Osteoblast (primary cell): ENCODE measurements at regions not wholly inside any gene's neighbourhood (a gene's known extent, or its start where the extent isn't known, plus 50 kb on each side); places are given as distances from the start of the nearest gene placed in this dataset.
A peak's percentile ranks its signal among the peaks of the same experiment; 100 is the strongest.

ENCODE experiments used
- DNase-seq: peaks from one replicate; pipeline ENCODE4 v3.0.0; 2011; ENCODE audit warnings: low spot score, mixed read lengths; ENCODE audit not compliant: insufficient read length; ENCODE audit errors: missing footprints
- H2AFZ ChIP-seq: 2 replicates; pipeline ENCODE4 v1.6.0; 2011; ENCODE audit warnings: mild to moderate bottlenecking, low read length
- H3K27ac ChIP-seq: 2 replicates; pipeline ENCODE4 v1.5.1; 2011; ENCODE audit warnings: mild to moderate bottlenecking, low read depth, low read length, moderate library complexity
- H3K27me3 ChIP-seq: 2 replicates; pipeline ENCODE4 v1.6.0; 2012; ENCODE audit warnings: mild to moderate bottlenecking, control low read depth, inconsistent platforms, low read length, moderate library complexity; ENCODE audit not compliant: insufficient read depth
- H3K36me3 ChIP-seq: 2 replicates; pipeline ENCODE4 v1.5.1; 2011; ENCODE audit warnings: mild to moderate bottlenecking, low read length, control low read depth, moderate library complexity; ENCODE audit not compliant: insufficient read depth
- H3K4me1 ChIP-seq: 2 replicates; pipeline ENCODE4 v1.5.1; 2011; ENCODE audit warnings: mild to moderate bottlenecking, low read length, control low read depth, moderate library complexity; ENCODE audit not compliant: insufficient read depth
- H3K4me2 ChIP-seq: 2 replicates; pipeline ENCODE4 v1.6.0; 2011; ENCODE audit warnings: mild to moderate bottlenecking, low read length; ENCODE audit not compliant: insufficient read depth
- H3K4me3 ChIP-seq: fragments of 200-600 bp; sonication (generic); 3 replicates; pipeline ENCODE4 v1.5.1; 2012; ENCODE audit warnings: mild to moderate bottlenecking, low read length, inconsistent platforms; ENCODE audit not compliant: insufficient read depth
- H3K79me2 ChIP-seq: 2 replicates; pipeline ENCODE4 v1.6.0; 2012; ENCODE audit warnings: mild to moderate bottlenecking, low read length, control low read depth, inconsistent platforms; ENCODE audit not compliant: insufficient read depth
- H3K9me3 ChIP-seq: 2 replicates; pipeline ENCODE4 v1.5.1; 2011; ENCODE audit warnings: low read depth, low read length, control low read depth
- H4K20me1 ChIP-seq: 2 replicates; pipeline ENCODE4 v1.6.0; 2012; ENCODE audit warnings: mild to moderate bottlenecking, low read length, control low read depth; ENCODE audit not compliant: insufficient read depth
- CTCF ChIP-seq: IDR thresholded peaks from 2 replicates; pipeline ENCODE4 v1.5.1; 2011; ENCODE audit warnings: mild to moderate bottlenecking, low read depth, low read length, moderate library complexity; ENCODE audit errors: extremely low read depth

GRCh38 chr12:67386869-67387565, 117.9 kb downstream of the CAND1 start:
- no peak for DNase-seq
- no peaks in the 10 kb centered on the region for H3K79me2 ChIP-seq
- no peaks in the 10 kb centered on the region for H3K36me3 ChIP-seq
- no peak overlapping the region for H2AFZ ChIP-seq
- no peak overlapping the region for H3K27ac ChIP-seq
- H3K27me3 ChIP-seq = no peaks in the 10 kb centered on the region
- H3K4me1 ChIP-seq = peaks cover 10% of the 10 kb centered on the region
- no peak overlapping the region for H3K4me2 ChIP-seq
- no peaks in the 10 kb centered on the region for H3K9me3 ChIP-seq
- no peak for TF ChIP-seq CTCF
- H3K4me3 ChIP-seq = no peak overlapping the region
- no peaks in the 10 kb centered on the region for H4K20me1 ChIP-seq

GRCh38 chr12:67388331-67389138, 119.4 kb downstream of the CAND1 start:
- no peak for DNase-seq
- no peaks in the 10 kb centered on the region for H4K20me1 ChIP-seq

GRCh38 chr12:67390273-67390672, 121.1 kb downstream of the CAND1 start:
- TF ChIP-seq CTCF = no peak
- Histone ChIP-seq H3K27me3 (no peaks in the 10 kb centered on the region), H3K36me3 (no peaks in the 10 kb centered on the region), H3K79me2 (no peaks in the 10 kb centered on the region), H4K20me1 (no peaks in the 10 kb centered on the region), H3K27ac (no peak overlapping the region), H3K4me1 (peaks cover 4% of the 10 kb centered on the region), H3K9me3 (no peaks in the 10 kb centered on the region), H3K4me2 (no peak overlapping the region), H2AFZ (no peak overlapping the region), H3K4me3 (no peak overlapping the region)
- DNase-seq = peak; percentile 3

More at GRCh38 chr12:67388331-67389138, 119.4 kb downstream of the CAND1 start:
- no peaks in the 10 kb centered on the region for H3K36me3 ChIP-seq
- peak; percentile 29 for TF ChIP-seq CTCF
- no peaks in the 10 kb centered on the region for H3K9me3 ChIP-seq
- H3K4me3 ChIP-seq = no peak overlapping the region
- H3K79me2 ChIP-seq = no peaks in the 10 kb centered on the region
- no peak overlapping the region for H3K4me2 ChIP-seq
- no peak overlapping the region for H2AFZ ChIP-seq
- no peak overlapping the region for H3K27ac ChIP-seq
- H3K27me3 ChIP-seq = no peaks in the 10 kb centered on the region
- H3K4me1 ChIP-seq = no peaks in the 10 kb centered on the region

GRCh38 chr12:67391034-67391433, 121.9 kb downstream of the CAND1 start:
- Histone ChIP-seq H2AFZ (no peak overlapping the region), H3K27ac (no peak overlapping the region), H4K20me1 (no peaks in the 10 kb centered on the region), H3K27me3 (no peaks in the 10 kb centered on the region), H3K36me3 (no peaks in the 10 kb centered on the region), H3K9me3 (no peaks in the 10 kb centered on the region), H3K4me3 (no peak overlapping the region), H3K79me2 (no peaks in the 10 kb centered on the region), H3K4me2 (no peak overlapping the region), H3K4me1 (peaks cover 4% of the 10 kb centered on the region)
- DNase-seq = no peak
- no peak for TF ChIP-seq CTCF
